AG04450 (cell line): ENCODE measurements at regions not wholly inside any gene's neighbourhood (a gene's known extent, or its start where the extent isn't known, plus 50 kb on each side); places are given as distances from the start of the nearest gene placed in this dataset.
"Not testable (repeated sequence)": the region's sequence is repeated elsewhere in the genome, so short reads cannot be mapped to it uniquely, and the experiment has no call there.

Source experiments
- CTCF ChIA-PET: fragments of 300-600, 350-600 bp; formaldehyde crosslinking; extraction: SDS; loops from one replicate; lab custom pipeline; 2022; ENCODE audit warnings: antibody characterized with exemption, inconsistent platforms; lab: Charles Lee
- POLR2A ChIA-PET: fragments of 350-600 bp; formaldehyde crosslinking; extraction: SDS; loops from one replicate; lab custom pipeline; 2021; ENCODE audit warnings: antibody characterized with exemption, inconsistent platforms; lab: Yijun Ruan, JAX
- DNase-seq: peaks from one replicate; pipeline ENCODE4 v3.0.0-alpha.2; 2011; ENCODE audit warnings: low read depth, low spot score
- H3K27ac ChIP-seq: one replicate; pipeline ENCODE4 v1.5.1; 2012; ENCODE audit warnings: low read depth, low read length, control low read depth
- H3K27me3 ChIP-seq: one replicate; pipeline ENCODE4 v1.6.0; 2012; ENCODE audit warnings: low read length; ENCODE audit not compliant: control insufficient read depth, insufficient read depth
- H3K4me3 ChIP-seq: 2 replicates; pipeline ENCODE4 v1.5.1; 2011; ENCODE audit warnings: mild to moderate bottlenecking, low read depth, low read length, control low read depth
- H3K9me3 ChIP-seq: 2 replicates; pipeline ENCODE4 v1.5.1; 2012; ENCODE audit warnings: low read length; ENCODE audit not compliant: control insufficient read depth, insufficient read depth
- CTCF ChIP-seq: IDR thresholded peaks from 2 replicates; pipeline ENCODE4 v1.5.1; 2011; ENCODE audit warnings: low read depth, low read length, control low read depth, inconsistent platforms

- H3K27me3 ChIP-seq, result peaks cover 2% of the 10 kb centered on the region
- CTCF ChIA-PET, result no interaction called here
- no peak for TF ChIP-seq CTCF
- no peak overlapping the region for H3K27ac ChIP-seq
- no peak overlapping the region for H3K4me3 ChIP-seq
- POLR2A ChIA-PET, result no interaction called here
- H3K9me3 ChIP-seq, result no peaks in the 10 kb centered on the region
- DNase-seq, result no peak
Observed at GRCh38 chr5:15282611-15283010, 217.4 kb upstream of the FBXL7 start.

GRCh38 chr5:15271596-15271995, 228.4 kb upstream of the FBXL7 start:
- H3K27ac ChIP-seq, CTCF ChIA-PET, H3K9me3 ChIP-seq, POLR2A ChIA-PET, DNase-seq, H3K27me3 ChIP-seq, H3K4me3 ChIP-seq: not testable (repeated sequence)

- no peaks in the 10 kb centered on the region for H3K9me3 ChIP-seq
- H3K27me3 ChIP-seq, result no peaks in the 10 kb centered on the region
- no peak for TF ChIP-seq CTCF
- ChIA-PET POLR2A (no interaction called here), CTCF (no interaction called here)
- H3K27ac ChIP-seq, result no peak overlapping the region
- H3K4me3 ChIP-seq, result no peak overlapping the region
- DNase-seq, result no peak
Observed at GRCh38 chr5:15267966-15268365, 232.0 kb upstream of the FBXL7 start.

DNA sequence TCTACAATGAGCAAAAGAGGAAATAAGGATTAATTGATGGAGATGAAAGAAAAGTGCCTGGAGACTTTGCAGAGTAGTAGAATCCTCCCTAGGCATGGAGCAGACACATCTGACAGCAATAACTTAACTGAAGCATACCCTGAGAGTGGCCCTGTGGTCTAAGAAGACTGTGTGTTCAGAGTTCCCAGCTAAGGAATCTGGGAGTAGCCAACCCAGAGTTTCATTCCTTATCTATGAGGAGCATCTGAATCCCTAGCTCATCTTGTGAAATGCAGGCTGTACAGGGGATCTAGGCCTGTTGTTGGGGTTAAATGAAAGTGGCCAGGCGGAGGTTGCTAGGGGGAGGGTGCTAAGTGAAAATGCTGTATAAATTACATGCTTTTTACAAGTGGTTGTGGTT, 233.1 kb upstream of the FBXL7 start:
- TF ChIP-seq CTCF, result no peak
- Histone ChIP-seq H3K4me3 (no peak overlapping the region), H3K9me3 (no peaks in the 10 kb centered on the region), H3K27ac (no peak overlapping the region), H3K27me3 (no peaks in the 10 kb centered on the region)
- ChIA-PET POLR2A (no interaction called here), CTCF (no interaction called here)
- no peak for DNase-seq

DNA sequence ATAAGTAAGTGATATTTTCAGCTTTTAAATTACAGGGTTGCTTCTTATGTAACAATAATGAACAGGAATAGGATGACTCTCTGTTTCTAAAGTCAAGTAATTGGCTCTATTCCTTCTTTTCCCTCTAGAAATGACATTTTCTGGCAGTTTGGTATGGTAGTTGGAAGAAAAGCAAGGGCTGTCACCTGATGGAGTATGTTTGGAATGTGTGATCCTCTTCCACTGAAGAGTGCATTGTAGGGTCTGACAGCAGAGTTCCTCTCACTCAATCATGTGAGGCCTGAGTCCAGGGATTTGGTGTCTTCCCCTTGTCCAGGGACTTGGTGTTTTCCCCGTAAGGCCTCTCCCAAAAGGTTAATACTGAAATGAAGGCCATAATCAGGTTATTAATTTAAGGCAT, 233.8 kb upstream of the FBXL7 start:
- TF ChIP-seq CTCF, result no peak
- Histone ChIP-seq H3K9me3 (no peaks in the 10 kb centered on the region), H3K27me3 (no peaks in the 10 kb centered on the region), H3K27ac (no peak overlapping the region), H3K4me3 (no peak overlapping the region)
- DNase-seq, result no peak
- POLR2A ChIA-PET, result no interaction called here
- CTCF ChIA-PET, result no interaction called here

DNA sequence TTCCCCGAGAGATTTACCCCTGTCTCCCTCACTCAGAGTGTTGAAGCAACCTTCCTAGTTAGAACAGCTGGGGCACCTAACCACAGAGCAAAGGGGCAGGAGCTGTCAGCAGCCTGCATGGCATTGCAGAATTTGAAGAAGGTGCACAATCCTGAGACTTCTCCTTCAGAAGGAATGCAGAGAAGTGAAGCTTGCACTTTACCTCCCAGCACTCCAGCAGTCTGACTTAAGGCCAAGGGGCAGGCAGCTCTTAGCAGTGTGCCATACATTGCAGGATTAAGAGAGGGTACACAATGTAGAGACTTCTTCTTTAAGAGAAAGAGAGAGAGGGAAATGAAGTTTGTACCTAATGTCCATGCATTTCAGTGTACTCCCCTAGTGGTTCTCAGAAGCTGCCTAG, 236.0 kb upstream of the FBXL7 start:
- DNase-seq, result no peak
- Histone ChIP-seq H3K4me3 (no peak overlapping the region), H3K9me3 (no peaks in the 10 kb centered on the region), H3K27me3 (no peaks in the 10 kb centered on the region), H3K27ac (no peak overlapping the region)
- CTCF ChIA-PET, result no interaction called here
- POLR2A ChIA-PET, result no interaction called here
- TF ChIP-seq CTCF, result no peak
